Stimulated activated CD4-positive, alpha-beta T cell treated with anti-CD3 and anti-CD28 coated beads, Interleukin-2, amount 100 ng/mL, for 4 hours (primary cell): ENCODE measurements at regions not wholly inside any gene's neighbourhood (a gene's known extent, or its start where the extent isn't known, plus 50 kb on each side); places are given as distances from the start of the nearest gene placed in this dataset.

Experiments
- DNase-seq: peaks from one replicate; pipeline ENCODE4 v3.0.0-alpha.2; 2020; ENCODE audit warnings: low read depth

GRCh38 chr21:27643326-27643725, 676.4 kb upstream of the ADAMTS5 start:
- DNase-seq, result no peak

GRCh38 chr21:27639286-27639685, 672.4 kb upstream of the ADAMTS5 start:
- DNase-seq, result no peak

- DNase-seq, result no peak
Observed at GRCh38 chr21:27636656-27637055, 669.8 kb upstream of the ADAMTS5 start.

GRCh38 chr21:27633631-27634030, 666.7 kb upstream of the ADAMTS5 start:
- DNase-seq, result no peak

- DNase-seq, result no peak
Observed at GRCh38 chr21:27631471-27631870, 664.6 kb upstream of the ADAMTS5 start.

GRCh38 chr21:27622631-27623030, 655.7 kb upstream of the ADAMTS5 start:
- DNase-seq, result no peak

- DNase-seq, result no peak
Observed at GRCh38 chr21:27614231-27614630, 647.3 kb upstream of the ADAMTS5 start.

- DNase-seq, result no peak
Observed at GRCh38 chr21:27606422-27606821, 639.5 kb upstream of the ADAMTS5 start.

GRCh38 chr21:27596196-27596595, 629.3 kb upstream of the ADAMTS5 start:
- no peak for DNase-seq

- no peak for DNase-seq
Observed at GRCh38 chr21:27595716-27596115, 628.8 kb upstream of the ADAMTS5 start.

GRCh38 chr21:27590271-27590670, 623.4 kb upstream of the ADAMTS5 start:
- DNase-seq, result no peak

- DNase-seq, result no peak
Observed at GRCh38 chr21:27589781-27590180, 622.9 kb upstream of the ADAMTS5 start.

- no peak for DNase-seq
Observed at GRCh38 chr21:27586986-27587385, 620.1 kb upstream of the ADAMTS5 start.

- no peak for DNase-seq
Observed at GRCh38 chr21:27586326-27586725, 619.4 kb upstream of the ADAMTS5 start.

- no peak for DNase-seq
Observed at GRCh38 chr21:27584256-27584655, 617.4 kb upstream of the ADAMTS5 start.

- DNase-seq, result no peak
Observed at GRCh38 chr21:27582948-27583430, 616.1 kb upstream of the ADAMTS5 start.

GRCh38 chr21:27582246-27582947, 615.5 kb upstream of the ADAMTS5 start:
- DNase-seq, result no peak

- DNase-seq, result no peak
Observed at GRCh38 chr21:27581168-27581567, 614.3 kb upstream of the ADAMTS5 start.

GRCh38 chr21:27580276-27580675, 613.4 kb upstream of the ADAMTS5 start:
- DNase-seq, result no peak

GRCh38 chr21:27578741-27579265, 611.9 kb upstream of the ADAMTS5 start:
- no peak for DNase-seq

- DNase-seq, result no peak
Observed at GRCh38 chr21:27572696-27573095, 605.8 kb upstream of the ADAMTS5 start.

GRCh38 chr21:27571706-27572105, 604.8 kb upstream of the ADAMTS5 start:
- no peak for DNase-seq

- DNase-seq, result no peak
Observed at GRCh38 chr21:27570306-27570868, 603.5 kb upstream of the ADAMTS5 start.

GRCh38 chr21:27569831-27570230, 602.9 kb upstream of the ADAMTS5 start:
- DNase-seq, result no peak
